ENCODE measurements at regions not wholly inside any gene's neighbourhood (a gene's known extent, or its start where the extent isn't known, plus 50 kb on each side); places are given as distances from the start of the nearest gene placed in this dataset.

DNA sequence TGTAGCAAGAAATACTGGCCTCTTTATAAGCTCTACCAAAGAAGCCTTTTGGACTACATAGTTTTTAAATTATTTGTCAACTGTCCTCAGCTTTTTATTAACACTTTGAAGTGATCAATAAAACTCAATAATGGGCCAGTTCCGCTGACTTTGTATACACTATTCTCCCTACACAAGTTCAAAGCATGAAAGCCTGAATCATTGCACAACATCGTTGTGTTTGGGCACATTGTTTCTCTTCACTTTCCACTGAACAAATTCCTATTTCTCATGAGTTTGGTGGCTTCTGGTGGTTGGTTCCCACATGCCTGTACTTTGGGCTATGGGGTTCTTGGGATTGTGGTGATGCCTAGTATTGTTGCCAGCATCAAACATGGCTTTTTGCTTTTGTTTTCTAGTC is 561.8 kb upstream of the LRRN3 start:
- TF ChIP-seq, protein P1, sequence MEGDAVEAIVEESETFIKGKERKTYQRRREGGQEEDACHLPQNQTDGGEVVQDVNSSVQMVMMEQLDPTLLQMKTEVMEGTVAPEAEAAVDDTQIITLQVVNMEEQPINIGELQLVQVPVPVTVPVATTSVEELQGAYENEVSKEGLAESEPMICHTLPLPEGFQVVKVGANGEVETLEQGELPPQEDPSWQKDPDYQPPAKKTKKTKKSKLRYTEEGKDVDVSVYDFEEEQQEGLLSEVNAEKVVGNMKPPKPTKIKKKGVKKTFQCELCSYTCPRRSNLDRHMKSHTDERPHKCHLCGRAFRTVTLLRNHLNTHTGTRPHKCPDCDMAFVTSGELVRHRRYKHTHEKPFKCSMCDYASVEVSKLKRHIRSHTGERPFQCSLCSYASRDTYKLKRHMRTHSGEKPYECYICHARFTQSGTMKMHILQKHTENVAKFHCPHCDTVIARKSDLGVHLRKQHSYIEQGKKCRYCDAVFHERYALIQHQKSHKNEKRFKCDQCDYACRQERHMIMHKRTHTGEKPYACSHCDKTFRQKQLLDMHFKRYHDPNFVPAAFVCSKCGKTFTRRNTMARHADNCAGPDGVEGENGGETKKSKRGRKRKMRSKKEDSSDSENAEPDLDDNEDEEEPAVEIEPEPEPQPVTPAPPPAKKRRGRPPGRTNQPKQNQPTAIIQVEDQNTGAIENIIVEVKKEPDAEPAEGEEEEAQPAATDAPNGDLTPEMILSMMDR (IDR thresholded peaks at IDR 0.05), result no peak
- no peak for TF ChIP-seq POLR2A (IDR thresholded peaks at IDR 0.05)
- no peak for TF ChIP-seq EP300 (IDR thresholded peaks at IDR 0.05)
